IMR-90 (cell line): ENCODE measurements at regions not wholly inside any gene's neighbourhood (a gene's known extent, or its start where the extent isn't known, plus 50 kb on each side); places are given as distances from the start of the nearest gene placed in this dataset.

ENCODE experiments used
- ATAC-seq: fragments of 200-7000 bp; cut with Tn5 transposase; 2 replicates; pipeline ENCODE4 v1.9.1; 2020; ENCODE audit warnings: low read depth, mild to moderate bottlenecking, moderate library complexity
- BruUV-seq: library from RNA; stranded (reverse); fragments of 400-500 nt; replicated peaks from 2 replicates; lab custom pipeline; 2021; lab: Mats Ljungman, UMichigan
- CTCF ChIA-PET: fragments of 300-600 bp; formaldehyde crosslinking; extraction: SDS; loops from one replicate; lab custom pipeline; 2021; ENCODE audit warnings: antibody characterized with exemption; lab: Yijun Ruan, JAX
- POLR2A ChIA-PET: fragments of 300-600 bp; sonication (Branson Sonifier 250); formaldehyde crosslinking; loops from one replicate; lab custom pipeline; 2022; ENCODE audit warnings: antibody characterized with exemption; ENCODE audit not compliant: unreplicated experiment; lab: Charles Lee
- DNase-seq: peaks from one replicate; pipeline ENCODE4 v3.0.0; 2013
- H2AFZ ChIP-seq: replicated peaks from 2 replicates; pipeline ENCODE3; 2013; ENCODE audit warnings: low read length, mild to moderate bottlenecking; ENCODE audit not compliant: poor library complexity
- H2AK5ac ChIP-seq: 2 replicates; pipeline ENCODE4 v1.6.1; 2013; ENCODE audit warnings: low read depth, low read length, inconsistent platforms
- H2AK9ac ChIP-seq: replicated peaks from 2 replicates; pipeline ENCODE3; 2013; ENCODE audit warnings: mild to moderate bottlenecking, low read depth, low read length, moderate library complexity; ENCODE audit not compliant: poor library complexity
- H2BK120ac ChIP-seq: 2 replicates; pipeline ENCODE4 v1.6.1; 2013; ENCODE audit warnings: low read depth, low read length, inconsistent platforms
- H2BK15ac ChIP-seq: 3 replicates; pipeline ENCODE4 v1.6.1; 2013; ENCODE audit warnings: low read depth, low read length, inconsistent platforms
- H2BK20ac ChIP-seq: 2 replicates; pipeline ENCODE4 v1.6.1; 2013; ENCODE audit warnings: low read depth, mild to moderate bottlenecking, inconsistent platforms, low read length, moderate library complexity
- H2BK5ac ChIP-seq: 2 replicates; pipeline ENCODE4 v1.6.1; 2013; ENCODE audit warnings: mild to moderate bottlenecking, low read depth, low read length, inconsistent platforms; ENCODE audit not compliant: poor library complexity, severe bottlenecking
- H3K14ac ChIP-seq: replicated peaks from 2 replicates; pipeline ENCODE4 v1.6.1; 2013; ENCODE audit warnings: low read depth, low read length, inconsistent platforms
- H3K18ac ChIP-seq: 2 replicates; pipeline ENCODE4 v1.6.1; 2013; ENCODE audit warnings: low read depth, low read length, control low read depth
- H3K23ac ChIP-seq: 2 replicates; pipeline ENCODE4 v1.6.1; 2013; ENCODE audit warnings: low read depth, low read length, inconsistent platforms
- H3K27ac ChIP-seq: 2 replicates; pipeline ENCODE4 v1.5.1; 2013; ENCODE audit warnings: mild to moderate bottlenecking, control low read depth, low read length; ENCODE audit not compliant: insufficient read depth
- H3K27me3 ChIP-seq: 2 replicates; pipeline ENCODE4 v1.6.1; 2013; ENCODE audit warnings: low read length; ENCODE audit not compliant: control insufficient read depth, insufficient read depth
- H3K36me3 ChIP-seq: 2 replicates; pipeline ENCODE4 v1.6.1; 2013; ENCODE audit warnings: low read length, mixed read lengths; ENCODE audit not compliant: control insufficient read depth, insufficient read depth
- H3K4ac ChIP-seq: 2 replicates; pipeline ENCODE4 v1.6.1; 2013; ENCODE audit warnings: low read depth, low read length, inconsistent platforms
- H3K4me1 ChIP-seq: 2 replicates; pipeline ENCODE4 v1.6.1; 2013; ENCODE audit warnings: low read length, mixed read lengths; ENCODE audit not compliant: control insufficient read depth, insufficient read depth
- H3K4me2 ChIP-seq: 2 replicates; pipeline ENCODE4 v1.6.1; 2013; ENCODE audit warnings: low read depth, mild to moderate bottlenecking, control low read depth, low read length, moderate library complexity
- H3K4me3 ChIP-seq: 2 replicates; pipeline ENCODE4 v1.5.1; 2013; ENCODE audit warnings: low read depth, mild to moderate bottlenecking, control low read depth, low read length, moderate library complexity; ENCODE audit not compliant: insufficient read depth
- H3K56ac ChIP-seq: 2 replicates; pipeline ENCODE4 v1.6.1; 2013; ENCODE audit warnings: low read length, inconsistent platforms; ENCODE audit not compliant: insufficient read depth; ENCODE audit errors: extremely low read depth
- H3K79me1 ChIP-seq, 2 experiments: 2 replicates each; pipeline ENCODE4 v1.6.1; 2013; ENCODE audit warnings: low read length in 2 of 2, inconsistent platforms in 1 of 2, low read depth in 1 of 2
- H3K9ac ChIP-seq: 2 replicates; pipeline ENCODE4 v1.6.1; 2013; ENCODE audit warnings: low read depth, low read length, control low read depth
- H3K9me1 ChIP-seq: 2 replicates; pipeline ENCODE4 v1.6.1; 2013; ENCODE audit warnings: low read length, inconsistent platforms; ENCODE audit not compliant: insufficient read depth
- H3K9me3 ChIP-seq: 2 replicates; pipeline ENCODE4 v1.6.1; 2013; ENCODE audit warnings: low read length; ENCODE audit not compliant: control insufficient read depth, insufficient read depth
- H4K20me1 ChIP-seq: 2 replicates; pipeline ENCODE4 v1.6.1; 2013; ENCODE audit warnings: low read length, inconsistent platforms; ENCODE audit not compliant: insufficient read depth
- H4K5ac ChIP-seq: 2 replicates; pipeline ENCODE4 v1.6.1; 2013; ENCODE audit warnings: mild to moderate bottlenecking, low read depth, low read length, control low read depth
- H4K8ac ChIP-seq, 2 experiments: 2 replicates each; pipeline ENCODE4 v1.6.1; 2013; ENCODE audit warnings: low read depth in 2 of 2, low read length in 2 of 2, control low read depth in 1 of 2, inconsistent platforms in 1 of 2
- H4K91ac ChIP-seq: 2 replicates; pipeline ENCODE4 v1.6.1; 2013; ENCODE audit warnings: low read depth, low read length, inconsistent platforms; ENCODE audit not compliant: insufficient read depth
- BHLHE40 ChIP-seq: fragments of 150-350 bp; IDR thresholded peaks from 2 replicates; pipeline ENCODE4 v1.6.1; 2016; ENCODE audit warnings: mild to moderate bottlenecking, low read depth, low read length
- CEBPB ChIP-seq: IDR thresholded peaks from 2 replicates; pipeline ENCODE4 v1.6.1; 2012; ENCODE audit warnings: low read depth, low read length, improper control_type of control experiment
- CHD1 ChIP-seq: IDR thresholded peaks from 2 replicates; pipeline ENCODE4 v1.6.1; 2012; ENCODE audit warnings: low read depth, low read length, improper control_type of control experiment
- FOS ChIP-seq: fragments of 150-350 bp; IDR thresholded peaks from 2 replicates; pipeline ENCODE4 v1.6.1; 2016; ENCODE audit warnings: low read depth, low read length
- MAFK ChIP-seq: IDR thresholded peaks from 2 replicates; pipeline ENCODE4 v1.6.1; 2012; ENCODE audit warnings: low read depth, low read length, improper control_type of control experiment
- MAZ ChIP-seq: IDR thresholded peaks from 2 replicates; pipeline ENCODE4 v1.6.1; 2012; ENCODE audit warnings: low read depth, mild to moderate bottlenecking, low read length, improper control_type of control experiment, moderate library complexity, borderline replicate concordance
- MXI1 ChIP-seq: IDR thresholded peaks from 2 replicates; pipeline ENCODE4 v1.6.1; 2012; ENCODE audit warnings: low read depth, mild to moderate bottlenecking, low read length, moderate library complexity, borderline replicate concordance
- NFE2L2 ChIP-seq: fragments of 150-350 bp; IDR thresholded peaks from 2 replicates; pipeline ENCODE4 v1.6.1; 2016; ENCODE audit warnings: low read depth, mild to moderate bottlenecking, low read length
- POLR2A ChIP-seq: IDR thresholded peaks from 2 replicates; pipeline ENCODE4 v1.6.1; 2012; ENCODE audit warnings: mild to moderate bottlenecking, low read depth, low read length
- RAD21 ChIP-seq: IDR thresholded peaks from 2 replicates; pipeline ENCODE4 v1.6.1; 2012; ENCODE audit warnings: low read length, improper control_type of control experiment
- RCOR1 ChIP-seq: IDR thresholded peaks from 2 replicates; pipeline ENCODE4 v1.6.1; 2012; ENCODE audit warnings: mild to moderate bottlenecking, low read length, improper control_type of control experiment; ENCODE audit not compliant: insufficient replicate concordance
- RFX5 ChIP-seq: IDR thresholded peaks from 2 replicates; pipeline ENCODE4 v1.8.0; 2012; ENCODE audit warnings: low read depth, mild to moderate bottlenecking, low read length, moderate library complexity
- SMC3 ChIP-seq: fragments of 150-350 bp; IDR thresholded peaks from 2 replicates; pipeline ENCODE4 v1.6.1; 2016; ENCODE audit warnings: low read depth, mild to moderate bottlenecking, antibody characterized with exemption, low read length, moderate library complexity
- WGBS, 2 experiments: methylation state at CpG; one replicate each; pipeline versions ENCODE4 v1.1.5 to v1.1.7; 2013; ENCODE audit warnings: missing lambda C conversion rate in 2 of 2; ENCODE audit not compliant: insufficient read length in 1 of 2; ENCODE audit errors: extremely low coverage in 2 of 2; 5-methylcytosine and 5-hydroxymethylcytosine counted together
- dilution Hi-C: fragments of 300-500 bp; cut with HindIII; formaldehyde crosslinking; loops from one replicate; pipeline ENCODE4 v1.14.3; 2018; ENCODE audit warnings: low sequenced_read_pairs; ENCODE audit not compliant: unreplicated experiment
- in situ Hi-C: fragments of 300-500 bp; cut with MboI; formaldehyde crosslinking; loops from 3 replicates; pipeline ENCODE4 v1.14.3; 2019; ENCODE audit warnings: low sequenced_read_pairs, inconsistent platforms, mixed read lengths
- intact Hi-C: fragments of 100-400 bp; cut with micrococcal nuclease; formaldehyde crosslinking; loops from 2 replicates; pipeline ENCODE4 v1.10.0; 2022
- TF ChIP-seq, protein P1 (sequence below): fragments of 150-350 bp; IDR thresholded peaks from 2 replicates; pipeline ENCODE4 v1.6.1; 2016; ENCODE audit warnings: low read depth, mild to moderate bottlenecking, low read length, moderate library complexity, borderline replicate concordance
- TF ChIP-seq, protein P2 (sequence below): conservative IDR thresholded peaks from 2 replicates; pipeline ENCODE4 v1.5.1; 2012; ENCODE audit warnings: mild to moderate bottlenecking, low read depth, low read length, improper control_type of control experiment
- TF ChIP-seq, protein P3 (sequence below): fragments of 150-350 bp; IDR thresholded peaks from 2 replicates; pipeline ENCODE4 v1.6.1; 2017; ENCODE audit warnings: mild to moderate bottlenecking, antibody characterized with exemption, low read length, low read depth

DNA sequence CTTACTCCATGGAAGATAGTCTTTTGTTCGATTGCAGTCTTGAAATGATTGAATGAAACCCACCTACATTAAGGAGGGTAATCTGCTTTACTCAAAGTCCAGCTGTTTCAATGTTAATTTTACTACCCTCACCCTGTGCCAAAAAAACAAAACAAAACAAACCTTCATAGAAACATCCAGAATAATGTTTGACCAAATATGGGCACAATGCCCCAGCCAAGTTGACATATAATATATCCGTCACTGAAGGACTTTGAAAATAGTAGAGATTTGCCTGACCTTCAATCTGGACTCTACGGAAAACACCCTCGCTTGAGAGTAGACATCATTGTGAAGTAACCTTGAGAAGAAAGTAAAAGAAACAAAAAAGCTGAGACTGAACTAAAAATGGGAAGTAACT, 550.5 kb upstream of the SMIM31 start:
- no peaks in the 10 kb centered on the region for H3K79me1 ChIP-seq
- H2BK20ac ChIP-seq: no peak overlapping the region
- no peak overlapping the region for H3K56ac ChIP-seq
- dilution Hi-C loops: no loop called here
- H3K9ac ChIP-seq: no peak overlapping the region
- H2BK15ac ChIP-seq: no peak overlapping the region
- H2AK9ac ChIP-seq: no peak overlapping the region
- no peak overlapping the region for H3K14ac ChIP-seq
- no peaks in the 10 kb centered on the region for H3K36me3 ChIP-seq
- H3K4me1 ChIP-seq: no peaks in the 10 kb centered on the region
- H4K5ac ChIP-seq: no peak overlapping the region
- peaks cover 5% of the 10 kb centered on the region for H3K9me3 ChIP-seq
- no peak overlapping the region for H2AK5ac ChIP-seq
- no peak overlapping the region for H3K18ac ChIP-seq
- TF ChIP-seq, protein P1, sequence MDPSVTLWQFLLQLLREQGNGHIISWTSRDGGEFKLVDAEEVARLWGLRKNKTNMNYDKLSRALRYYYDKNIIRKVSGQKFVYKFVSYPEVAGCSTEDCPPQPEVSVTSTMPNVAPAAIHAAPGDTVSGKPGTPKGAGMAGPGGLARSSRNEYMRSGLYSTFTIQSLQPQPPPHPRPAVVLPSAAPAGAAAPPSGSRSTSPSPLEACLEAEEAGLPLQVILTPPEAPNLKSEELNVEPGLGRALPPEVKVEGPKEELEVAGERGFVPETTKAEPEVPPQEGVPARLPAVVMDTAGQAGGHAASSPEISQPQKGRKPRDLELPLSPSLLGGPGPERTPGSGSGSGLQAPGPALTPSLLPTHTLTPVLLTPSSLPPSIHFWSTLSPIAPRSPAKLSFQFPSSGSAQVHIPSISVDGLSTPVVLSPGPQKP: no peak
- TF ChIP-seq, protein P2, sequence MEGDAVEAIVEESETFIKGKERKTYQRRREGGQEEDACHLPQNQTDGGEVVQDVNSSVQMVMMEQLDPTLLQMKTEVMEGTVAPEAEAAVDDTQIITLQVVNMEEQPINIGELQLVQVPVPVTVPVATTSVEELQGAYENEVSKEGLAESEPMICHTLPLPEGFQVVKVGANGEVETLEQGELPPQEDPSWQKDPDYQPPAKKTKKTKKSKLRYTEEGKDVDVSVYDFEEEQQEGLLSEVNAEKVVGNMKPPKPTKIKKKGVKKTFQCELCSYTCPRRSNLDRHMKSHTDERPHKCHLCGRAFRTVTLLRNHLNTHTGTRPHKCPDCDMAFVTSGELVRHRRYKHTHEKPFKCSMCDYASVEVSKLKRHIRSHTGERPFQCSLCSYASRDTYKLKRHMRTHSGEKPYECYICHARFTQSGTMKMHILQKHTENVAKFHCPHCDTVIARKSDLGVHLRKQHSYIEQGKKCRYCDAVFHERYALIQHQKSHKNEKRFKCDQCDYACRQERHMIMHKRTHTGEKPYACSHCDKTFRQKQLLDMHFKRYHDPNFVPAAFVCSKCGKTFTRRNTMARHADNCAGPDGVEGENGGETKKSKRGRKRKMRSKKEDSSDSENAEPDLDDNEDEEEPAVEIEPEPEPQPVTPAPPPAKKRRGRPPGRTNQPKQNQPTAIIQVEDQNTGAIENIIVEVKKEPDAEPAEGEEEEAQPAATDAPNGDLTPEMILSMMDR: no peak
- no peak for TF ChIP-seq RCOR1
- no peak for TF ChIP-seq SMC3
- TF ChIP-seq CEBPB: no peak
- TF ChIP-seq RAD21: no peak
- no peak for TF ChIP-seq FOS
- no peak for TF ChIP-seq CHD1
- TF ChIP-seq RFX5: no peak
- no peak for TF ChIP-seq POLR2A
- no peak for TF ChIP-seq MAFK
- no peak for TF ChIP-seq NFE2L2
- TF ChIP-seq MAZ: no peak
- TF ChIP-seq, protein P3, sequence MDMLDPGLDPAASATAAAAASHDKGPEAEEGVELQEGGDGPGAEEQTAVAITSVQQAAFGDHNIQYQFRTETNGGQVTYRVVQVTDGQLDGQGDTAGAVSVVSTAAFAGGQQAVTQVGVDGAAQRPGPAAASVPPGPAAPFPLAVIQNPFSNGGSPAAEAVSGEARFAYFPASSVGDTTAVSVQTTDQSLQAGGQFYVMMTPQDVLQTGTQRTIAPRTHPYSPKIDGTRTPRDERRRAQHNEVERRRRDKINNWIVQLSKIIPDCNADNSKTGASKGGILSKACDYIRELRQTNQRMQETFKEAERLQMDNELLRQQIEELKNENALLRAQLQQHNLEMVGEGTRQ: no peak
- no peak for TF ChIP-seq MXI1
- no peak for TF ChIP-seq BHLHE40
- H3K4me3 ChIP-seq: no peak overlapping the region
- ATAC-seq (no peak), DNase-seq (no peak)
- ChIA-PET CTCF (interaction anchor here (0.5 kb wide), 1 partner anchor 197 kb away, joined by 3 read pairs; no protein-coding TSS in a partner anchor), POLR2A (no interaction called here)
- H3K23ac ChIP-seq: no peak overlapping the region
- intact Hi-C loops: no loop called here
- no peak overlapping the region for H3K4me2 ChIP-seq
- no peak overlapping the region for H4K8ac ChIP-seq
- in situ Hi-C loops: no loop called here
- no peaks in the 10 kb centered on the region for H4K20me1 ChIP-seq
- H3K4ac ChIP-seq: no peak overlapping the region
- no peaks in the 10 kb centered on the region for H3K9me1 ChIP-seq
- no peak overlapping the region for H2BK120ac ChIP-seq
- H3K27ac ChIP-seq: no peak overlapping the region
- no peaks in the 10 kb centered on the region for H3K27me3 ChIP-seq
- BruUV-seq: no TSS peak
- no CpG with 5 or more reads among the region's 4 CpGs for WGBS, 2 experiments
- no peak overlapping the region for H2BK5ac ChIP-seq
- H2AFZ ChIP-seq: no peak overlapping the region
- no peak overlapping the region for H4K91ac ChIP-seq
